ENCODE measurements at regions not wholly inside any gene's neighbourhood (a gene's known extent, or its start where the extent isn't known, plus 50 kb on each side); places are given as distances from the start of the nearest gene placed in this dataset.
"Not testable (repeated sequence)": the region's sequence is repeated elsewhere in the genome, so short reads cannot be mapped to it uniquely, and the experiment has no call there.

- POLR2A ChIA-PET: interaction anchor here (0.7 kb wide), 1 partner anchor 993 kb away, joined by 3 read pairs; no protein-coding TSS in a partner anchor
- H3K4me3 Mint-ChIP-seq (ENCODE audit: unreplicated experiment): no peak overlapping the region
Observed at GRCh38 chr13:55155046-55155445, 1985.7 kb upstream of the PRR20A start.

GRCh38 chr13:55159765-55160164, 1981.0 kb upstream of the PRR20A start:
- no peaks in the 10 kb centered on the region for H3K36me3 Mint-ChIP-seq (ENCODE audit: insufficient read depth, unreplicated experiment)
- ChIA-PET CTCF (interaction anchor here (0.6 kb wide), 1 partner anchor 13 kb away, joined by 3 read pairs; no protein-coding TSS in a partner anchor), POLR2A (interaction anchor here (1.6 kb wide), 1 partner anchor 10 kb away, joined by 5 read pairs; no protein-coding TSS in a partner anchor)
- intact Hi-C loops (cut with micrococcal nuclease): no loop called here
- no peak for TF ChIP-seq CTCF (IDR thresholded peaks at IDR 0.05; ENCODE audit: unreplicated experiment)
- no peaks in the 10 kb centered on the region for H3K27me3 Mint-ChIP-seq (ENCODE audit: insufficient read depth, unreplicated experiment)
- DNase-seq (ENCODE audit: unreplicated experiment): no peak
- no TSS peak for BruUV-seq (replicated peaks)
- no peak overlapping the region for H3K27ac Mint-ChIP-seq (ENCODE audit: low read depth, unreplicated experiment)
- H3K4me1 Mint-ChIP-seq (ENCODE audit: insufficient read depth, unreplicated experiment): no peaks in the 10 kb centered on the region
- H3K4me3 Mint-ChIP-seq (ENCODE audit: unreplicated experiment): no peak overlapping the region
- peaks cover 6% of the 10 kb centered on the region for H3K9me3 Mint-ChIP-seq (ENCODE audit: unreplicated experiment)

More at GRCh38 chr13:55155046-55155445, 1985.7 kb upstream of the PRR20A start:
- CTCF ChIA-PET: interaction anchor here (0.6 kb wide), 1 partner anchor 1062 kb away, joined by 3 read pairs; no protein-coding TSS in a partner anchor
- peak; percentile 2 for DNase-seq (ENCODE audit: unreplicated experiment)
- Mint-ChIP-seq H3K9me3 (ENCODE audit: unreplicated experiment) (peaks cover 6% of the 10 kb centered on the region), H3K36me3 (ENCODE audit: insufficient read depth, unreplicated experiment) (no peaks in the 10 kb centered on the region), H3K27ac (ENCODE audit: low read depth, unreplicated experiment) (no peak overlapping the region), H3K4me1 (ENCODE audit: insufficient read depth, unreplicated experiment) (no peaks in the 10 kb centered on the region), H3K27me3 (ENCODE audit: insufficient read depth, unreplicated experiment) (no peaks in the 10 kb centered on the region)
- no TSS peak for BruUV-seq (replicated peaks)
- TF ChIP-seq CTCF (IDR thresholded peaks at IDR 0.05; ENCODE audit: unreplicated experiment): no peak
- intact Hi-C loops (cut with micrococcal nuclease): no loop called here

DNA sequence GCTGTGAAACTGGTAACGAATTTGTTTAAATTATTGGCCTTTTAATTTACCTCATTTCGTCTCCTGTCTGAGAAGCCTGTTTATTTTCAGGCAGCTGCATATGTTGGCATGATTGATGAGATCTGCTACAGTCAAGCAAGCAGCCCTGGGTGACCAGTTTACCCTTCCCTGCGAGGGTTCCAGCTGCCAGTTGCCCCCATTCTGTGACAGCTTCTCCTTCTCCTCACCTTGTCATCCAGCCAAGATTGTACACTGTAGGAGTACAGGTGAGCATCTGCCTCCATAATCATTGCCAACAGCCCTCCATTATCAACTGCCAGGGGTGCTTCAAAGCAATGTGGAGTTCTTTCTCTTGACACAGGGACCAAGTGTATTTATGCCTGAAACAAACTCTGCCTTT, 1979.9 kb upstream of the PRR20A start:
- DNase-seq (ENCODE audit: unreplicated experiment): no peak
- Mint-ChIP-seq H3K4me1 (ENCODE audit: insufficient read depth, unreplicated experiment) (no peaks in the 10 kb centered on the region), H3K27me3 (ENCODE audit: insufficient read depth, unreplicated experiment) (no peaks in the 10 kb centered on the region), H3K36me3 (ENCODE audit: insufficient read depth, unreplicated experiment) (no peaks in the 10 kb centered on the region), H3K27ac (ENCODE audit: low read depth, unreplicated experiment) (no peak overlapping the region), H3K9me3 (ENCODE audit: unreplicated experiment) (peaks cover 3% of the 10 kb centered on the region), H3K4me3 (ENCODE audit: unreplicated experiment) (no peak overlapping the region)
- BruUV-seq (replicated peaks): no TSS peak
- CTCF ChIA-PET: interaction anchor here (0.5 kb wide), 1 partner anchor 1585 kb away, joined by 3 read pairs; no protein-coding TSS in a partner anchor
- intact Hi-C loops (cut with micrococcal nuclease): no loop called here
- POLR2A ChIA-PET: interaction anchor here (1.6 kb wide), 1 partner anchor 9 kb away, joined by 5 read pairs; no protein-coding TSS in a partner anchor
- TF ChIP-seq CTCF (IDR thresholded peaks at IDR 0.05; ENCODE audit: unreplicated experiment): no peak

GRCh38 chr13:55178582-55178981, 1962.1 kb upstream of the PRR20A start:
- POLR2A ChIA-PET; BruUV-seq (replicated peaks); H3K9me3 Mint-ChIP-seq (ENCODE audit: unreplicated experiment); H3K4me3 Mint-ChIP-seq (ENCODE audit: unreplicated experiment); H3K4me1 Mint-ChIP-seq (ENCODE audit: insufficient read depth, unreplicated experiment); CTCF ChIA-PET; intact Hi-C loops (cut with micrococcal nuclease); H3K36me3 Mint-ChIP-seq (ENCODE audit: insufficient read depth, unreplicated experiment); H3K27ac Mint-ChIP-seq (ENCODE audit: low read depth, unreplicated experiment); DNase-seq (ENCODE audit: unreplicated experiment); H3K27me3 Mint-ChIP-seq (ENCODE audit: insufficient read depth, unreplicated experiment): not testable (repeated sequence)

DNA sequence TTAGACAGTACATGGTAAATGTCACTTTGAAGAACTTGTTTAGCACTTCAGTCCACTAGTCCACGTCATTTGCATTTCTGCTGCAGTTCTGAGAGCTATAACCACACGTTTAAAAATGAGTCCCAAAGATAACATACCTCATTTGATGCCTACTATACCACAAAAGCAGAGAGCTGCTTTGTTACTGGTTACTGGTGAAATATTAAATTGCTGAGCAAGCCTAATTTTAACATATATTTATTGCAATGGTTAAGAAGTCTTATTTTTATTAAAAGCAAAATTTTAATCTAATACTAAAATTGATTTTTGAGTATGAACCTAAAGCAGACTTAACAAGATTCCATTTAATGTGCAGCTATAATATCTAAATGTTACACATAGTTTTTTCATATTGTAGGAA, 1949.7 kb upstream of the PRR20A start:
- no peaks in the 10 kb centered on the region for H3K9me3 Mint-ChIP-seq (ENCODE audit: unreplicated experiment)
- H3K27ac Mint-ChIP-seq (ENCODE audit: low read depth, unreplicated experiment): no peak overlapping the region
- no peak for TF ChIP-seq CTCF (IDR thresholded peaks at IDR 0.05; ENCODE audit: unreplicated experiment)
- H3K4me1 Mint-ChIP-seq (ENCODE audit: insufficient read depth, unreplicated experiment): no peaks in the 10 kb centered on the region
- no peak overlapping the region for H3K4me3 Mint-ChIP-seq (ENCODE audit: unreplicated experiment)
- no TSS peak for BruUV-seq (replicated peaks)
- H3K36me3 Mint-ChIP-seq (ENCODE audit: insufficient read depth, unreplicated experiment): no peaks in the 10 kb centered on the region
- POLR2A ChIA-PET: no interaction called here
- intact Hi-C loops (cut with micrococcal nuclease): no loop called here
- CTCF ChIA-PET: interaction anchor here (1.0 kb wide), 1 partner anchor 1940 kb away, joined by 4 read pairs; no protein-coding TSS in a partner anchor
- DNase-seq (ENCODE audit: unreplicated experiment): no peak
- H3K27me3 Mint-ChIP-seq (ENCODE audit: insufficient read depth, unreplicated experiment): no peaks in the 10 kb centered on the region

All from MCF 10A (cell line).